HUES48 (cell line): ENCODE measurements at regions not wholly inside any gene's neighbourhood (a gene's known extent, or its start where the extent isn't known, plus 50 kb on each side); places are given as distances from the start of the nearest gene placed in this dataset.

Source experiments
- H3K27ac ChIP-seq: one replicate; pipeline ENCODE4 v1.7.0; 2013; ENCODE audit warnings: low read depth, low read length, inconsistent platforms
- H3K27me3 ChIP-seq: 2 replicates; pipeline ENCODE4 v1.6.1; 2013; ENCODE audit warnings: mild to moderate bottlenecking, low read length; ENCODE audit not compliant: control insufficient read depth, insufficient read depth
- H3K36me3 ChIP-seq: 2 replicates; pipeline ENCODE4 v1.6.1; 2013; ENCODE audit warnings: low read length; ENCODE audit not compliant: control insufficient read depth, insufficient read depth
- H3K4me1 ChIP-seq: 2 replicates; pipeline ENCODE4 v1.6.1; 2013; ENCODE audit warnings: mild to moderate bottlenecking, low read length; ENCODE audit not compliant: control insufficient read depth, insufficient read depth
- H3K4me3 ChIP-seq: 2 replicates; pipeline ENCODE4 v1.5.1; 2013; ENCODE audit warnings: mild to moderate bottlenecking, low read depth, low read length
- H3K9ac ChIP-seq: 2 replicates; pipeline ENCODE4 v1.6.1; 2013; ENCODE audit warnings: mild to moderate bottlenecking, low read depth, low read length, moderate library complexity
- H3K9me3 ChIP-seq: 2 replicates; pipeline ENCODE4 v1.6.1; 2013; ENCODE audit warnings: low read length; ENCODE audit not compliant: control insufficient read depth, insufficient read depth

- H3K4me3 ChIP-seq: no peak overlapping the region
- H3K36me3 ChIP-seq: no peaks in the 10 kb centered on the region
- H3K9ac ChIP-seq: no peak overlapping the region
- H3K27me3 ChIP-seq: no peaks in the 10 kb centered on the region
- H3K9me3 ChIP-seq: no peaks in the 10 kb centered on the region
- H3K27ac ChIP-seq: no peak overlapping the region
- H3K4me1 ChIP-seq: peaks cover 5% of the 10 kb centered on the region; the same call in 1 of the 2 replicates
Observed at GRCh38 chr3:153897025-153897723, 224.0 kb upstream of the ARHGEF26 start.

- no peak overlapping the region for H3K4me3 ChIP-seq
Observed at GRCh38 chr3:153897842-153898241, 223.3 kb upstream of the ARHGEF26 start.

GRCh38 chr3:153901152-153901551 is 220.0 kb upstream of the ARHGEF26 start:
- no peaks in the 10 kb centered on the region for H3K36me3 ChIP-seq
- no peak overlapping the region for H3K4me3 ChIP-seq
- no peak overlapping the region for H3K27ac ChIP-seq
- no peak overlapping the region for H3K9ac ChIP-seq
- H3K27me3 ChIP-seq: no peaks in the 10 kb centered on the region
- H3K9me3 ChIP-seq: no peaks in the 10 kb centered on the region
- H3K4me1 ChIP-seq: peaks cover 5% of the 10 kb centered on the region; the same call in 1 of the 2 replicates

More at GRCh38 chr3:153897842-153898241, 223.3 kb upstream of the ARHGEF26 start:
- H3K27ac ChIP-seq: no peak overlapping the region
- no peak overlapping the region for H3K9ac ChIP-seq
- H3K4me1 ChIP-seq: peaks cover 5% of the 10 kb centered on the region; the same call in 1 of the 2 replicates
- H3K27me3 ChIP-seq: no peaks in the 10 kb centered on the region
- no peaks in the 10 kb centered on the region for H3K36me3 ChIP-seq
- H3K9me3 ChIP-seq: no peaks in the 10 kb centered on the region

- no peaks in the 10 kb centered on the region for H3K36me3 ChIP-seq
- no peaks in the 10 kb centered on the region for H3K27me3 ChIP-seq
- H3K4me1 ChIP-seq: peaks cover 5% of the 10 kb centered on the region; the same call in 1 of the 2 replicates
- no peak overlapping the region for H3K9ac ChIP-seq
- no peak overlapping the region for H3K27ac ChIP-seq
- no peak overlapping the region for H3K4me3 ChIP-seq
- H3K9me3 ChIP-seq: no peaks in the 10 kb centered on the region
Observed at GRCh38 chr3:153901991-153902390, 219.2 kb upstream of the ARHGEF26 start.

- Histone ChIP-seq H3K9ac (no peak overlapping the region), H3K27me3 (no peaks in the 10 kb centered on the region), H3K4me3 (no peak overlapping the region), H3K27ac (no peak overlapping the region), H3K9me3 (no peaks in the 10 kb centered on the region), H3K36me3 (no peaks in the 10 kb centered on the region), H3K4me1 (no peaks in the 10 kb centered on the region)
Observed at GRCh38 chr3:153903430-153903829, 217.8 kb upstream of the ARHGEF26 start.

GRCh38 chr3:153906366-153906765 is 214.8 kb upstream of the ARHGEF26 start:
- Histone ChIP-seq H3K4me1 (no peaks in the 10 kb centered on the region), H3K4me3 (no peak overlapping the region), H3K27me3 (no peaks in the 10 kb centered on the region), H3K36me3 (no peaks in the 10 kb centered on the region), H3K27ac (no peak overlapping the region), H3K9me3 (no peaks in the 10 kb centered on the region), H3K9ac (no peak overlapping the region)

GRCh38 chr3:153910387-153910786 is 210.8 kb upstream of the ARHGEF26 start:
- Histone ChIP-seq H3K4me1 (no peaks in the 10 kb centered on the region), H3K9me3 (no peaks in the 10 kb centered on the region), H3K9ac (no peak overlapping the region), H3K4me3 (no peak overlapping the region), H3K27ac (no peak overlapping the region), H3K27me3 (no peaks in the 10 kb centered on the region), H3K36me3 (no peaks in the 10 kb centered on the region)

- Histone ChIP-seq H3K4me3 (no peak overlapping the region), H3K27me3 (no peaks in the 10 kb centered on the region), H3K4me1 (no peaks in the 10 kb centered on the region), H3K9ac (no peak overlapping the region), H3K27ac (no peak overlapping the region), H3K36me3 (no peaks in the 10 kb centered on the region), H3K9me3 (no peaks in the 10 kb centered on the region)
Observed at GRCh38 chr3:153911116-153911515, 210.1 kb upstream of the ARHGEF26 start.

GRCh38 chr3:153919773-153920172 is 201.4 kb upstream of the ARHGEF26 start:
- Histone ChIP-seq H3K4me3 (no peak overlapping the region), H3K4me1 (no peaks in the 10 kb centered on the region), H3K27ac (no peak overlapping the region), H3K27me3 (no peaks in the 10 kb centered on the region), H3K36me3 (no peaks in the 10 kb centered on the region), H3K9ac (no peak overlapping the region), H3K9me3 (no peaks in the 10 kb centered on the region)

GRCh38 chr3:153921826-153922225 is 199.4 kb upstream of the ARHGEF26 start:
- no peak overlapping the region for H3K4me3 ChIP-seq
- no peaks in the 10 kb centered on the region for H3K9me3 ChIP-seq
- H3K9ac ChIP-seq: no peak overlapping the region
- no peaks in the 10 kb centered on the region for H3K27me3 ChIP-seq
- H3K27ac ChIP-seq: no peak overlapping the region
- no peaks in the 10 kb centered on the region for H3K4me1 ChIP-seq
- no peaks in the 10 kb centered on the region for H3K36me3 ChIP-seq

- no peak overlapping the region for H3K9ac ChIP-seq
- H3K27ac ChIP-seq: no peak overlapping the region
- no peaks in the 10 kb centered on the region for H3K9me3 ChIP-seq
- H3K27me3 ChIP-seq: no peaks in the 10 kb centered on the region
- H3K36me3 ChIP-seq: no peaks in the 10 kb centered on the region
- no peaks in the 10 kb centered on the region for H3K4me1 ChIP-seq
- no peak overlapping the region for H3K4me3 ChIP-seq
Observed at GRCh38 chr3:153925841-153926514, 195.2 kb upstream of the ARHGEF26 start.
